ENCODE measurements at regions not wholly inside any gene's neighbourhood (a gene's known extent, or its start where the extent isn't known, plus 50 kb on each side); places are given as distances from the start of the nearest gene placed in this dataset.

DNA sequence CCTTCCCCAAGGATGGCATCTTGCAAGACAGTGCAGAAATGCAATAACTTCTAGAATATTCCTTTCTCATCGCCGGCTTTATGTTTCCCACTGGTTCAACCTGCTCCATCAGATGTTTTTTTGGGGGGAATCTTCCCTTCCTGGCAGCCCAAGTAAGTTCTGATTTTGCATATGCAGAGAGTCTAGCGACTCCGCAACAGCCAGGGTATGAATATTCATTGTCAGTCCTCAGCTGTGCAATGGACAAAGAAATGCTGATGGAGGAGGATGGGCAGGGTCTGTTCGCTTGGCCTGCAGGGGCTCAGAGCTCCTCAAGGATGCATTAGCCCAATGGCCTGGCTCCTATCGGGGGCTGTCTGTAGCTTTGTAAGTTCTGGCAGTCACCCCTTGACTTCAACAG is 358.8 kb upstream of the CCL2 start:
- no peaks in the 10 kb centered on the region for H3K9me1 ChIP-seq (ENCODE audit: insufficient read depth, low read length)
- no peaks in the 10 kb centered on the region for H3K4me1 ChIP-seq (ENCODE audit: control insufficient read depth, insufficient read depth, low read length)
- no peak overlapping the region for H3K23ac ChIP-seq (ENCODE audit: low read depth, low read length)
- DNase-seq (no peak), ATAC-seq (ENCODE audit: low read depth) (no peak)
- no peak overlapping the region for H3K27ac ChIP-seq (ENCODE audit: insufficient read depth, low read length)
- H3K9ac ChIP-seq (ENCODE audit: low read depth, low read length), result no peak overlapping the region
- dilution Hi-C loops (cut with HindIII; ENCODE audit: low sequenced_read_pairs, unreplicated experiment) (no loop called here), in situ Hi-C loops (cut with MboI; ENCODE audit: low sequenced_read_pairs) (no loop called here), intact Hi-C loops (cut with micrococcal nuclease) (no loop called here)
- H3K36me3 ChIP-seq (ENCODE audit: control insufficient read depth, insufficient read depth, low read length), result no peaks in the 10 kb centered on the region
- H2AFZ ChIP-seq (replicated peaks; ENCODE audit: low read length, poor library complexity), result no peak overlapping the region
- POLR2A ChIA-PET (ENCODE audit: unreplicated experiment), result no interaction called here
- no CpG with 5 or more reads among the region's 6 CpGs for WGBS, 2 experiments (ENCODE audit: extremely low coverage in 2 of 2, insufficient read length in 1 of 2)
- H2BK5ac ChIP-seq (ENCODE audit: low read depth, low read length, poor library complexity, severe bottlenecking), result no peak overlapping the region
- CTCF ChIA-PET, result no interaction called here
- no peak overlapping the region for H3K56ac ChIP-seq (ENCODE audit: extremely low read depth, insufficient read depth, low read length)
- no peak overlapping the region for H4K8ac ChIP-seq (ENCODE audit: low read depth in 2 of 2, low read length in 2 of 2)
- H2AK5ac ChIP-seq (ENCODE audit: low read depth, low read length), result no peak overlapping the region
- no peak overlapping the region for H4K5ac ChIP-seq (ENCODE audit: low read depth, low read length)
- H3K9me3 ChIP-seq (ENCODE audit: control insufficient read depth, insufficient read depth, low read length), result 0 out of 2 replicates have a peak, but pooled peaks cover 2% of the 10 kb centered on the region
- H2AK9ac ChIP-seq (replicated peaks; ENCODE audit: low read depth, low read length, poor library complexity), result no peak overlapping the region
- H3K14ac ChIP-seq (replicated peaks; ENCODE audit: low read depth, low read length), result no peak overlapping the region
- no peak overlapping the region for H3K18ac ChIP-seq (ENCODE audit: low read depth, low read length)
- no peak overlapping the region for H3K4me2 ChIP-seq (ENCODE audit: low read depth, low read length)
- no peak overlapping the region for H2BK120ac ChIP-seq (ENCODE audit: low read depth, low read length)
- no peaks in the 10 kb centered on the region for H4K20me1 ChIP-seq (ENCODE audit: insufficient read depth, low read length)
- H4K91ac ChIP-seq (ENCODE audit: insufficient read depth, low read depth, low read length), result no peak overlapping the region
- TF ChIP-seq, protein P1, sequence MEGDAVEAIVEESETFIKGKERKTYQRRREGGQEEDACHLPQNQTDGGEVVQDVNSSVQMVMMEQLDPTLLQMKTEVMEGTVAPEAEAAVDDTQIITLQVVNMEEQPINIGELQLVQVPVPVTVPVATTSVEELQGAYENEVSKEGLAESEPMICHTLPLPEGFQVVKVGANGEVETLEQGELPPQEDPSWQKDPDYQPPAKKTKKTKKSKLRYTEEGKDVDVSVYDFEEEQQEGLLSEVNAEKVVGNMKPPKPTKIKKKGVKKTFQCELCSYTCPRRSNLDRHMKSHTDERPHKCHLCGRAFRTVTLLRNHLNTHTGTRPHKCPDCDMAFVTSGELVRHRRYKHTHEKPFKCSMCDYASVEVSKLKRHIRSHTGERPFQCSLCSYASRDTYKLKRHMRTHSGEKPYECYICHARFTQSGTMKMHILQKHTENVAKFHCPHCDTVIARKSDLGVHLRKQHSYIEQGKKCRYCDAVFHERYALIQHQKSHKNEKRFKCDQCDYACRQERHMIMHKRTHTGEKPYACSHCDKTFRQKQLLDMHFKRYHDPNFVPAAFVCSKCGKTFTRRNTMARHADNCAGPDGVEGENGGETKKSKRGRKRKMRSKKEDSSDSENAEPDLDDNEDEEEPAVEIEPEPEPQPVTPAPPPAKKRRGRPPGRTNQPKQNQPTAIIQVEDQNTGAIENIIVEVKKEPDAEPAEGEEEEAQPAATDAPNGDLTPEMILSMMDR (conservative IDR thresholded peaks at IDR 0.05; ENCODE audit: low read depth, low read length), result no peak
- TF ChIP-seq POLR2A (IDR thresholded peaks at IDR 0.05; ENCODE audit: low read depth, low read length) (no peak), NFE2L2 (IDR thresholded peaks at IDR 0.05; ENCODE audit: low read depth, low read length) (no peak), CEBPB (IDR thresholded peaks at IDR 0.05; ENCODE audit: low read depth, low read length) (no peak), FOS (IDR thresholded peaks at IDR 0.05; ENCODE audit: low read depth, low read length) (no peak), BHLHE40 (IDR thresholded peaks at IDR 0.05; ENCODE audit: low read depth, low read length) (no peak), MXI1 (IDR thresholded peaks at IDR 0.05; ENCODE audit: borderline replicate concordance, low read depth, low read length) (no peak), CHD1 (IDR thresholded peaks at IDR 0.05; ENCODE audit: low read depth, low read length) (no peak), RFX5 (IDR thresholded peaks at IDR 0.05; ENCODE audit: low read depth, low read length) (no peak), RCOR1 (IDR thresholded peaks at IDR 0.05; ENCODE audit: insufficient replicate concordance, low read length) (no peak), SMC3 (IDR thresholded peaks at IDR 0.05; ENCODE audit: low read depth, low read length) (no peak), MAFK (IDR thresholded peaks at IDR 0.05; ENCODE audit: low read depth, low read length) (no peak), MAZ (IDR thresholded peaks at IDR 0.05; ENCODE audit: borderline replicate concordance, low read depth, low read length) (no peak), RAD21 (IDR thresholded peaks at IDR 0.05; ENCODE audit: low read length) (no peak)
- TF ChIP-seq, protein P2, sequence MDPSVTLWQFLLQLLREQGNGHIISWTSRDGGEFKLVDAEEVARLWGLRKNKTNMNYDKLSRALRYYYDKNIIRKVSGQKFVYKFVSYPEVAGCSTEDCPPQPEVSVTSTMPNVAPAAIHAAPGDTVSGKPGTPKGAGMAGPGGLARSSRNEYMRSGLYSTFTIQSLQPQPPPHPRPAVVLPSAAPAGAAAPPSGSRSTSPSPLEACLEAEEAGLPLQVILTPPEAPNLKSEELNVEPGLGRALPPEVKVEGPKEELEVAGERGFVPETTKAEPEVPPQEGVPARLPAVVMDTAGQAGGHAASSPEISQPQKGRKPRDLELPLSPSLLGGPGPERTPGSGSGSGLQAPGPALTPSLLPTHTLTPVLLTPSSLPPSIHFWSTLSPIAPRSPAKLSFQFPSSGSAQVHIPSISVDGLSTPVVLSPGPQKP (IDR thresholded peaks at IDR 0.05; ENCODE audit: borderline replicate concordance, low read depth, low read length), result no peak
- TF ChIP-seq, protein P3, sequence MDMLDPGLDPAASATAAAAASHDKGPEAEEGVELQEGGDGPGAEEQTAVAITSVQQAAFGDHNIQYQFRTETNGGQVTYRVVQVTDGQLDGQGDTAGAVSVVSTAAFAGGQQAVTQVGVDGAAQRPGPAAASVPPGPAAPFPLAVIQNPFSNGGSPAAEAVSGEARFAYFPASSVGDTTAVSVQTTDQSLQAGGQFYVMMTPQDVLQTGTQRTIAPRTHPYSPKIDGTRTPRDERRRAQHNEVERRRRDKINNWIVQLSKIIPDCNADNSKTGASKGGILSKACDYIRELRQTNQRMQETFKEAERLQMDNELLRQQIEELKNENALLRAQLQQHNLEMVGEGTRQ (IDR thresholded peaks at IDR 0.05; ENCODE audit: low read depth, low read length), result no peak
- no peaks in the 10 kb centered on the region for H3K79me1 ChIP-seq (ENCODE audit: low read depth in 1 of 2, low read length in 2 of 2)
- no peak overlapping the region for H2BK20ac ChIP-seq (ENCODE audit: low read depth, low read length)
- no TSS peak for BruUV-seq (replicated peaks)
- no peak overlapping the region for H2BK15ac ChIP-seq (ENCODE audit: low read depth, low read length)
- H3K4me3 ChIP-seq (ENCODE audit: insufficient read depth, low read depth, low read length), result no peak overlapping the region
- H3K4ac ChIP-seq (ENCODE audit: low read depth, low read length), result no peak overlapping the region
- no peaks in the 10 kb centered on the region for H3K27me3 ChIP-seq (ENCODE audit: control insufficient read depth, insufficient read depth, low read length)

Measured in IMR-90 (cell line).